GM18519 (cell line): ENCODE measurements at regions not wholly inside any gene's neighbourhood (a gene's known extent, or its start where the extent isn't known, plus 50 kb on each side); places are given as distances from the start of the nearest gene placed in this dataset.

Source experiments
- ATAC-seq: cut with Tn5 transposase; IDR thresholded peaks from one replicate; pipeline ENCODE4 v1.9.1; 2021; ENCODE audit warnings: mild to moderate bottlenecking, moderate library complexity; ENCODE audit not compliant: unreplicated experiment, low FRiP score

DNA sequence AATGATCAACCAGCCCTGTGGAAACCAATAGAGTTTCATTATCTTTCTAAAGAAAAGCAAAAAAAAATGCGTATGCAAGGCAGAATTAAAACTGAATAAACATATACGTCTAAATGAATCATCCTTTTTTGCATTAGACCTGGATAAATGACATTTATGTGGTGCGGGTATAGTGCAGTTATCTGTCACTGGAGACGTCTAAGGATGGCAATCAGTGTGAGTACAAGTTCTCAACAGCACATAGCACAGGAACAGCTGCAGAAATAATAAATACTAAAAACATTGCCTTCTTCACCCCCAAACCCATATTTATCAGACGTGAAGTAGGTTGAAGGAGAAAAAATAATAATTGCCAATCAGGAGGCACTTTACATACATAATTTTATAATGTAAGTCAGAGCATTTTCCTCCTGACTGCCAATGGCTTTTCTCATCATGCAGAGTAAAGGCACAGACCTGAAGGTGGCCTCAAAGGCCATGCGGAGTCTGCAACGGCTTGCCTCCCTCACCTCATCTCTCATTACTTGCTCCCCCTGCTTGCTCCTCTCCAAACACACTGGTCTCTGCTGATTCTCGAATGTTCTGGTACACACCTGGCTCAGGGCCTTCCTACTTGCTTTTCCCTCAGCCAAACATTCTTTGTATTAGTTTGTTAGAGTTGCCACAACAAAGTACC is 574.7 kb upstream of the PLXNA2 start:
- ATAC-seq = no peak

DNA sequence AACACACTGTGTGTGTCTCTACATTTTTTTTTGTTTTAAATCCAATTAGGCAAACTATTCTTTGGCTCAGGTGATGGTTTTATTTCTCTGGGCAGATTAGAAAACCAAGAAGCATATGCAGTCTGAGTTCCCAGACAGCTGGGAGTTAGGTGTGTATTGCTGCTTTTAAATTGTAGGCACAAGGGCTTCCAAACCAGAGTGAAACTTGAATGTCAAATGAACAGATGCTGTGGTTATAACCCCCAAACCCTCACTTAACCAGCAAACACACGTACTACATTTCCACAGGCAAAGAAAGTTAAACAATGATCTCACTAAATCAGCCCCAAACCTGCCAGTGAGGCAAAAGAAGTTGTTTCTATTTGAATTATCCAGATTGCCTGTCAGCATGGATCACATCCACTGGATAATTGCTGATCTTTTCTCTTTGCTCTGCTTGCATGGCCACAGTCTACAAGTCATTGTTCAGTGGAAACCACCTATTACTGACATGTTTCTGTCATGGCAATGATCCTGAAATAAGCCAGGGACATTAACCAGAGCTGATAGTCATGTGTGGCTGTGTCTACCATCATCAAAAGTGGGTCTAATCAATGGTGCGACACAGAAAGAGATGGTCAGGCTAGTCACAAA is 576.5 kb upstream of the PLXNA2 start:
- no peak for ATAC-seq

DNA sequence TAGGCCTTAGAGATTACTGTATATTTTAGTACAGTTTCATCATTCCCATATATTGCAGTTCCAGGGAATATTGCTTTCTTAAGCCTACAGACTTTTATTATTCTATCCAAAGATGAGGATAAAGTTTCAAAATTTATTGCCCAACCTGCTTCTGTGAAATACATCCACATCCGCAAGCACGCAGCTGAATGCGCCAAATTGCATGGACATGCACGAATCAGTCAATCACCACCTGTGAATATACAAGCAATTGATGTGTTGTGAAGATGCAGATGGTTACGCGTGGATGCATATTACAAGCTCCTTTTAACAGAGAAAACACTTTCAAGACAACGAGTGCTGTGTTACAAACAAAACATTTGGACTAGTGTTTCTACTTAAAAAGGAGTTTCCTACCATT is 577.8 kb upstream of the PLXNA2 start:
- ATAC-seq = no peak

DNA sequence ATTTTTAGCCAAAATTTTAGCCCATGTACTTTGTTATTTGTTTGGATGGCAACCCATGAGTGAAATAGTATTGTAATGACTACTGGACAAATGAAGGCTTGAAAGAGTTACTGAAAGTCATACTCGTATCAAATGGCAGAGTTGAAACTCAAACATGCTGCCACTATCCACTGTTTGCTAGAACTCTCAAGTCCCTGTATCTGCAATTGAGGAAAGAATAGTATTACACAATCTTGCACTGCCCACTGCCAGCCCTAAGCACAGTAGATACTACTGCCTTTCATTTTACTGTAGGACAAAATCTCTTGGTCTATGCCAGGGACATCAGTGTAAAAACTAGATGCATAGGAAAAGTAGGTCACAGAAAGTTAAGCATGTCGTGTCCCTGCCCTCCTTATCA is 581.1 kb upstream of the PLXNA2 start:
- no peak for ATAC-seq

DNA sequence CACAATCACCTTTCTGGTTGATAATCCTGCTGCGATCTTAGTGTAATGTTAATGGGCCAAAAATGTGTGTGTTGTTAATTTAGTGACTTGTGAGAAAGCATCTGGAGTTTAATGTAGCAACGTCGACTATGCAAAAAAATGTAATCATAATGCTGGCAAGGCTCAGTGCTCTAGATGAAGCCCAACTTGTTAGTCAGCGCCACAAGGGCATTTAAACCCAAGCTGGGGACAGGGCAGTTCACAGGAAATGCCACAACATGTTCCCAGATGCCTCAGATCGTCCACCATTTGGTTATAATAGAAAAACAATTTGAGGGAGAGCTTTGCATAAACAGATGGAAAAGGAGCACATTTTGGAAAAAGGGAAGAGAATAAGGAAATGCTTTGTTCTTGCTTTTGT is 585.4 kb upstream of the PLXNA2 start:
- no peak for ATAC-seq

DNA sequence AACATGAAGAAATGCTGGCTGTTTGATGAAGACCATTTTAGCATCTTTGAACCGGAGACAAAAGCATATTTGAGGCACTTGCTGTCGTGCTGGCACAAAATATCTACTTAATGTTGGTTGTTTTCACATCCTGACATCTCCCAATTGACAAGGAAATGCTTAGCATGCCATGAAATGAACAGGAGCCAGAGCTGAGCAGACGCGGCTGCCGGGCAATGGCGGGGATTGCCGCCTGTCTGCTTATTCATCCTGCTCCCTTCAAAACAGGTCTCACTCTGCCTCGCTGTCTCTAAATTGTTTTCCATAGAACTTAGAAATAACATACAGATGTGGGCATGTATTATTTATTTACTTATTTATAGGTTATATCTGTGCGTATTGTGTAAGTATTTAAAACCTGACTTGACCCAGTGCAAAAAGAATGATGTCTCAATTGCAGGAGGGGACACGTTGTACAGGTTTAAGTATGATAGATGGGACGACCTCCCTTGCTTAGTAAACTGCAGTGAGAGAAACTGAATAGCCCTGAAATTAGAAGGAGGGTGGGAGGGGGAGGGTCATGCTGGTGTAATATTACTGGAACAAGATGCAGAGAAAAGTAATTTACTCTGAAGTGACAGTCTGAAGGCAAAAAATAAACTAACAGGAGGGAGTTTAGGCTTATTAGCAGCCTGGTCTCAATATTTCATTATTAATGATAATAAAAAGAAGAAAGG is 590.4 kb upstream of the PLXNA2 start:
- no peak for ATAC-seq

DNA sequence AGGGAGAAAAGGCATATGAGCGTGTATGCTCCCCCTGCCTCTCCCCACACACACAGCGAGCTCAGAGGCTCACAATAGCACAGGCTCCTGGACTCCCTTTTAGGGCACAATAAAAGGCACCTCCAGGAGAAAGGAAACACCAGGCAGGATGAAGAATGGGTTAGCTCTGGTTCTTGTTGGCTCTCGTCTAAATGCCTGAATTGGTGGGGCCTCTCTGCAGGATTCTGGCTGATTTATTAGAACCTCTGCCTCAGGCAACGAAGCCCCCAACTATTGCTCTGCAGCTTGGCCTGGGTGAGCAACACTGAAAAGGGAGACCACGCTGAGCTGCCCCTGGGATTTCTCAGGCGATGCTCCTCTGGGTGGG is 590.9 kb upstream of the PLXNA2 start:
- no peak for ATAC-seq

DNA sequence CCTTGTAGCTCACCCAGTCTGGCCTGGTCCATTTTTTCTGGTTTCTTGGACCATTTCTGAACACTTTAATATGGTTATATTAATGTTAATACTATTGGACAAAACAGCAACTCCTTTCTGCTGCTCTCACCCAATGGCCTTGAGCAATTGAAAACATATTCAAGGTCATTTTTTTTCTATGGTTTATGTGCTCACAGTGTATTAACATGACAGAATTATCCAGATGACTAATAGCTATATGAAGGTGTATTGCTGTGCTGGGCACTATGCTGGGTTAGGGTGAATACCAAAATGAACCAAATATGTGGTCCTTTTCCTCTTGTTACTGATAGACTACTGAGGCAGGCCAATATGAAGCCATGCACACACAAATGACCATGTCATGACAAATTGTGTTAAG is 591.6 kb upstream of the PLXNA2 start:
- ATAC-seq = no peak

DNA sequence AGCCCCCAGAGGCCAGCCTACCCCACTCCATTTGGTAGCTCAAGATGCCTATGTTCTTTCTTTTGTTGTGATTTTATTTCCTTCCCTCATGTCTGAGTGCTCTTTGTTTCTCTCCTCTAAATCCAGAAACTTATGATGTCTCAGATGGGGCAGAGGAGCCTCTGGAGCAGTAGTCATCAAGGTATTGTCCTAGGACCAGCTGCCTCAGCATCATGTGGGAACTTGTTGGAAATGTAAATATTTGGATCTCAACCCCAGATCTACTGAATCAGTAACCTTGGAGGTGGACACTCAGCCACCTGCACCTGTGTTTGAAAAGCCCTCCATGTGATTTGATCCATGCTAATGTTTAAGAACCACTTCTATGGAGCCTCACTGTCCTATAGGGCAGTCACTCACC is 593.1 kb upstream of the PLXNA2 start:
- ATAC-seq = no peak

DNA sequence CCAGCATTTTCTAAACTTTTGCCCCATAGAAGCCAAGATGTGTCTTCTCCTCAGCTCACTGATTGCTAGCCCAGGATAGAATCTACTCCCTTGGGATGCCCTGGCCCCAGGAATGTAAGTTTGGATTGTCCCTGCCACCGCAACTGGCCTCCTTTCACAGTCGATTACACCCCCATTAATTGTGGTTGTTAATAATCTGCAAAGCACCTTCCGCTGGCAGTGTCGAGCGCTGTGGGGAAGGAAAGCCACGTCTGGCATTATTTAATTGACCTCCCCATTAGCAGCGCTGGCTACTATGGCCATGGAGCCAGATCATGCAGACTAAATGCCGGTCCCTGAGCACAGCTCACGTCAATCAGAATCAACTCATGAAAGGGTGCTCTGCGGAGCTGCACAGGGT is 597.3 kb upstream of the PLXNA2 start:
- ATAC-seq = no peak

DNA sequence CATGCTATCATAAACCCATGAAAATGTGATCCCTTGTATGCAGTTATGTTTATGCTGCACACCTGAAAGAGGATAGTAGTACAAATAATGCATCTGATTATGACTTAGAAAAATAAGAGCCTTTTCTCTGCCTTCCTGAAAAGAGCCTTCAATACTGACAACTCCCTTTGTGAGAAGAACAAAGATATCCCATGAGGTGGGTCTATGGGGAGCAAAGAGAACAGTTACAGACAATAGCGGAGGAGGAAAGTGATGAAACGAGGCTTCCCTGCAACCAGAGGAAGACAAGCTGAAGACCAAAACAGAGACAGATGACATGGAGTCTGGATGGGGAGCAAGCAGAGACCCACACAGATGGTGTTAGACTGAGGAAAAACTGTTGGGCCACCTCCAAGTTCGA is 598.3 kb upstream of the PLXNA2 start:
- ATAC-seq = no peak

DNA sequence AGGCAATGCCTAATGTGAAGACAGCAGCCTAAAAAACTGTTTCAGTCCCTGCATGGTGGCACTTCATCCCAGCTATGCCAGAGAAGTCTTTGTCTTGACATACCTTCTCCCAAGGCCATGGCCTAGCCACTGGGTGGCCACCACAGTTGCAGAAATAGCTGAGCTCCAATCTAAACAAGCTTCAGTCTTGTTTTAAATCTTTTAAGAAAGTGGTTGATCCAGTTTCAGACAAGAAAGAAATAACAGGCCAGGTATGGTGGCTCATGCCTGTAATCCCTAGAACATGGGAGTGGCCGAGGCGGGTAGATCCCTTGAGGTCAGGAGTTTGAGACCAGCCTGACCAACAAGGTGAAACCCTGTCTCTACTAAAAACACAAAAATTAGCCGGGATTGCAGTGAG is 600.0 kb upstream of the PLXNA2 start:
- ATAC-seq = no peak

DNA sequence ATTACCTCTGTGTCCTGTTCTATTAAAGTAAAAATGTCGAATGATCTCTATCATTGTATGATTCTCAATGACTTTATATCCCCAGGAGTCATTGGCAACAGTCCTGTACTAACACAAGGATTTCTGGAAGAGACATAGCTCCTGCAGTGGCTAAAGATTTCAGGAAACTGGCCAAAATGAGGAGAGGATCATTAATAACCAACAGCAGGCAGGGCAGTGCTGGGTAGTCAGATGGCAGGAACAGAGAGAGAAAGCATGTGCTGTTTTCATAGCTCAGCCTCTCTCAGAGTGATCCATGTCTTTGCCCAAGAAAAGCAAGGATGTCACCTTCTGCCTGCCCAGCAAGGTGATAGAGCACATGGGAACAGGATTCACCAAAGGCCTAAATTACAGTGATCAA is 604.7 kb upstream of the PLXNA2 start:
- ATAC-seq = no peak

DNA sequence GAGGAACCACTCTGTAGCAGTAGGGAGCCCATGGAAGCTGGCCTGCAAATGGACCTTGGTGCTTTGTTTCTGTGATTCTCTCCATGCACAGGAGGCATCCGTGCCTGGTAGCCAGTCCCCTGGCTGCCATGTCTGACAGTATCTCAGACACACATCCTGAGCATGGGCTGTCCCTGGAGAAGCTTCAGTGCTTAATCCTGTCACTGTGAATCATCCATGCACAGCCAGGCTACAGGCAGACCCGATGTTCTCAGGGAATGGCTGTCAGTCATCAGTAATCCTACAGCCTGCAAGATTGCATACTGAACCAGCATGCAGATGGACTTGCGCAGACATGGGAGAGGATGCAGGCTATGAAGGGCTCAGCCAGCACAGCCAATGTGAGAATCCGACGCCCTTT is 606.3 kb upstream of the PLXNA2 start:
- ATAC-seq = no peak

DNA sequence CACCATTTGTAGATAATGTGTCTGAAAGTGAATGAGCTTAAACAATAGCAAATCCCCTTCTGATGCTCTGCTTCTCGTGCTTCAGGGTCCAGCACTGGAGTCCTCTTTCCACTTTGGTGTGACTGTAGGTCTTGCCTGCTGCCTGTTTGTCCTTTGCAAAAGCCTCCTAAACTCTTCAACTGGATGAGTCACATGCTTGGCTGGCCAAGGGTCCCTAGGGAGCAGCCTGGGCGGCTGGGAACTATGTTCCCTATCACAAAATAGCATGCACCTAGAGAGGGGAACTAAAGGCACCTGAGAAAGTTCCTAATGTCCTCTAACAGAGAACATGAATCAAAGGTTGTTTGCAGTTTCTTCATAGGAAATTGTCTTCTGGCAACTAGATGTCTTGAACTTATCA is 607.2 kb upstream of the PLXNA2 start:
- ATAC-seq = no peak

DNA sequence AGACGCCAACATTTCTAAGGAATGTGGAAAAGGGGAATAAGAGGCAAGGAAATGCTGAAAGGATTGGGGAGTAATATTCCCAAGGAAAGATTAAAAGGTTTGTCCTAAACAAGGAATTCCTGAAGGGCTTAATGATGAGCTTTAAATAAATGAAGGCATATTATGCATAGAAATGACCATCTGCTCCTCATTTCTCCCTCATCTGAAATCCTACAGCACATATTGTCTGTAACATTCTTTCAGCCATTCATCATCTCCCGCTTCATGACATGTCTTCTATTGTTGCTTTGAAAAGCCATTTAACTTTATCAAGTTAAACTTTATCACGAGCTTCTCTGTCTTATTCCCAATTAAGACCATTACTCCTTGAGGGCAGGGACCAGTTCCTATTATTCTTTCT is 608.7 kb upstream of the PLXNA2 start:
- ATAC-seq = no peak

DNA sequence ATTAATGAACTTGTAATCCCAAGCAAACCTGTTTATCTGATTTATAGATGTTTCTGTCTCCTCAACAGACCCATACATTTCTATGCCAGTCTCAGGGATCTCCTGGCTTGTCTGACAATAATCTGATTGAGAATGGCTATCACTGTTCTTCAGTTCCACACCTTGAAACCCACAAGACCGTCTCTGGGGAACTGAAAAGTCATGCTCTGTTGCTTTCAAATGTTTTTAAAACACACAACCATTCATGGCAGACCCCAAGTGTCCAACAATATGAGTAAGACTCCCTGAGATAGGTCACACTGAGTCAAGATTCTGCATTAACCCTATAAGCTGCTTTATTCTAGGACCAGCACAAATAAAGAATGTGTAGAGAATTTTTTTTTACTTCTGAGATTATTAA is 611.2 kb upstream of the PLXNA2 start:
- peak; percentile 91 for ATAC-seq

DNA sequence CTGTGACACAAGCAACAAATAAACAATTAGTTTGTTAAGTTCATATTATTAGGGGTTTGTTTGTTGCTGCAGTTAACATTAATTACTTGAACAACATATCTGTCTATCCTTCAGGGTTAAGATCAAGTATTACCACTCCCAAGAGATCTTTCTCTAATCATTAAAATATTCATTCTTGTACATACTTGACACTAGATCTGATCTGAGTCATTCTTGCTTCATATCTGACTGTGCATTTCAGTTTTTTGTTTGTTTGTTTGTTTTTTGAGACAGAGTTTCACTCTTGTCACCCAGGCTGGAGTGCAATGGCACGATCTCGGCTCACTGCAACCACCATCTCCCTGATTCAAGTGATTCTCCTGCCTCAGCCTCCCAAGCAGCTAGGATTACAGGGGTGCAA is 613.3 kb upstream of the PLXNA2 start:
- no peak for ATAC-seq

DNA sequence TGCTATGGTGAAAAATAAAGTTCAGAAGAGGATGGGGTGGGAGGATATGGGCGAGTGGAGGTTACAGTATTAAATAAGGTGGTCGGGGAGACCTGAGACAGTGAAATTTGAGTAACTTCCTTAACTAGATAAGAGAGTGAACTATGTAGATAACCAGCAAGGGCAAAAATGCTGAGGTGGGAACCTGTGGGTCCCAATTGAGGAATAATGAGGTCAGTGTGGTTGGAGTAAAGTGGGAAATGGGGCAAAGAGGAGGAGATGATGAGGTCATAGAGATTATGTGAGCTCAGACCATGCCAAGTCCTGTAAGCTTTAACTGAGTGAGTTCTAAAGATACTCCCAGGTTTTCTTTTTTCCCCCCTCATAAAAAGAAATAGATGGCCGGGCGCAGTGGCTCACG is 614.6 kb upstream of the PLXNA2 start:
- no peak for ATAC-seq

DNA sequence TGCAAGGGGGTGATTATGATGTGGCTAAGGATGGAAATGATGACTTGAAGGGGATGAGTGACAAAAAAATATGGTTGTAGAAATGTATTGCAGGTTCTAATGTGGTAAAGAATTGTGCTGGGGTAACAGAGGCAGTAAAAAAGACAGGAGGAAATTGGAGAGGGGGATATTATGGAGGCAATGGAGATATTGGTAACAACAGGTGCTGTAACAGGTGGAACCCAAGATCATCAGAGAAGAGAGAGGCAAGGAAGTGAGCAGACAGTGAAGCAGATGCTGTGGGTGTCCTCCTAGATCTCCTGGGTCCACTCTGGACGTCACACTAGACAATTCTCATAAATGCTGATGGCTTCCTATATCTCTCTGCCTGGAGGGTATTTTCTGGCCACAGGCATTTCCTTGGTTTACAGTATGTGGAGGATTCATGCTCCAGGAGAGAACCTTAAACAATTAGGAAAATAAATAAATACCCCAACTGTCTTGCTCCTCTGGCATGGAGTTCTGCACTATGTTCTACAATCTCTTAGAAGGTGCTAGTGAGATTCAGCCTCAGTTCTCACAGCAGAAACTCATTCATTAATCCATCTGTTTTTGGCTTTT is 620.3 kb upstream of the PLXNA2 start:
- no peak for ATAC-seq

DNA sequence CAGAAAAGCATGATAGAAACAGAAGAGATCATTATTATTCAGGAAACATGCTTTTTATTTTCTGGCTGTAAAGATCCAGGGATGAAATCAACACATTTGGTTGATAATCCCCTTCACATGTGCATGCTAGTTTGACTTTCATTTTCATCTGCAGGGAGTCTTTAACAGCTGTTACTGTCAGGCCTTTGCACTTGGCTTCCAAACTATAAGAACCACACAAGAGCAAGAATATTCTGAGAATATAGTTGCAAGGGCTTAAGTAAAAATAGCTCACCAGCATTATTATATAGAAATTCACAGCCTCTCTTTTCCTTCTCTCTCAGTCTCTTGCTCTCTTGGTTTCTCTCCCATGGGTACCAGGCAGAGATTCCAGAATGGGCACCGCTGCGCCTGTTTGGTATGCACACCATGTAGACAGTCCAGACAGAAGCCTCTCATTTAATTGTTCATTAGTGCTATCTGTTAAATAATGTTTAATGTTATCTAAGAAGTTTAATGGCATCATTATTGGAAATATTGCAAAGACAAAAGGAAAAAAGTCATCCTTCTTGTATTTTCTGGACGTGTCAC is 622.3 kb upstream of the PLXNA2 start:
- no peak for ATAC-seq
